ENCODE measurements at regions not wholly inside any gene's neighbourhood (a gene's known extent, or its start where the extent isn't known, plus 50 kb on each side); places are given as distances from the start of the nearest gene placed in this dataset.

GRCh38 chr3:6113338-6113737 is 747.6 kb upstream of the GRM7 start:
- TF ChIP-seq, protein P1, sequence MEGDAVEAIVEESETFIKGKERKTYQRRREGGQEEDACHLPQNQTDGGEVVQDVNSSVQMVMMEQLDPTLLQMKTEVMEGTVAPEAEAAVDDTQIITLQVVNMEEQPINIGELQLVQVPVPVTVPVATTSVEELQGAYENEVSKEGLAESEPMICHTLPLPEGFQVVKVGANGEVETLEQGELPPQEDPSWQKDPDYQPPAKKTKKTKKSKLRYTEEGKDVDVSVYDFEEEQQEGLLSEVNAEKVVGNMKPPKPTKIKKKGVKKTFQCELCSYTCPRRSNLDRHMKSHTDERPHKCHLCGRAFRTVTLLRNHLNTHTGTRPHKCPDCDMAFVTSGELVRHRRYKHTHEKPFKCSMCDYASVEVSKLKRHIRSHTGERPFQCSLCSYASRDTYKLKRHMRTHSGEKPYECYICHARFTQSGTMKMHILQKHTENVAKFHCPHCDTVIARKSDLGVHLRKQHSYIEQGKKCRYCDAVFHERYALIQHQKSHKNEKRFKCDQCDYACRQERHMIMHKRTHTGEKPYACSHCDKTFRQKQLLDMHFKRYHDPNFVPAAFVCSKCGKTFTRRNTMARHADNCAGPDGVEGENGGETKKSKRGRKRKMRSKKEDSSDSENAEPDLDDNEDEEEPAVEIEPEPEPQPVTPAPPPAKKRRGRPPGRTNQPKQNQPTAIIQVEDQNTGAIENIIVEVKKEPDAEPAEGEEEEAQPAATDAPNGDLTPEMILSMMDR (IDR thresholded peaks at IDR 0.05), result no peak
- no peak for TF ChIP-seq POLR2A (IDR thresholded peaks at IDR 0.05)
- TF ChIP-seq EP300 (IDR thresholded peaks at IDR 0.05), result no peak

Measured in stomach (tissue), 4 donors.